ENCODE measurements at regions not wholly inside any gene's neighbourhood (a gene's known extent, or its start where the extent isn't known, plus 50 kb on each side); places are given as distances from the start of the nearest gene placed in this dataset.

- TF ChIP-seq CTCF (IDR thresholded peaks at IDR 0.05; ENCODE audit: insufficient read depth, low read length, severe bottlenecking) = no peak
- DNase-seq (ENCODE audit: low read depth) (no peak), FAIRE-seq (no peak)
- no peaks in the 10 kb centered on the region for H3K36me3 ChIP-seq (ENCODE audit: control insufficient read depth, insufficient read depth, low read length)
- H3K27me3 ChIP-seq (ENCODE audit: control insufficient read depth, insufficient read depth, low read length) = no peaks in the 10 kb centered on the region
- H3K4me3 ChIP-seq (ENCODE audit: low read depth, low read length) = no peak overlapping the region
These were observed 381.0 kb upstream of the IRX4 start for GRCh38 chr5:2263763-2264162.

- no peaks in the 10 kb centered on the region for H3K27me3 ChIP-seq (ENCODE audit: control insufficient read depth, insufficient read depth, low read length)
- FAIRE-seq = no peak
- H3K4me3 ChIP-seq (ENCODE audit: low read depth, low read length) = no peak overlapping the region
- no peak for DNase-seq (ENCODE audit: low read depth)
- no peaks in the 10 kb centered on the region for H3K36me3 ChIP-seq (ENCODE audit: control insufficient read depth, insufficient read depth, low read length)
- TF ChIP-seq CTCF (IDR thresholded peaks at IDR 0.05; ENCODE audit: insufficient read depth, low read length, severe bottlenecking) = no peak
These were observed 379.9 kb upstream of the IRX4 start for GRCh38 chr5:2262620-2263019.

DNA sequence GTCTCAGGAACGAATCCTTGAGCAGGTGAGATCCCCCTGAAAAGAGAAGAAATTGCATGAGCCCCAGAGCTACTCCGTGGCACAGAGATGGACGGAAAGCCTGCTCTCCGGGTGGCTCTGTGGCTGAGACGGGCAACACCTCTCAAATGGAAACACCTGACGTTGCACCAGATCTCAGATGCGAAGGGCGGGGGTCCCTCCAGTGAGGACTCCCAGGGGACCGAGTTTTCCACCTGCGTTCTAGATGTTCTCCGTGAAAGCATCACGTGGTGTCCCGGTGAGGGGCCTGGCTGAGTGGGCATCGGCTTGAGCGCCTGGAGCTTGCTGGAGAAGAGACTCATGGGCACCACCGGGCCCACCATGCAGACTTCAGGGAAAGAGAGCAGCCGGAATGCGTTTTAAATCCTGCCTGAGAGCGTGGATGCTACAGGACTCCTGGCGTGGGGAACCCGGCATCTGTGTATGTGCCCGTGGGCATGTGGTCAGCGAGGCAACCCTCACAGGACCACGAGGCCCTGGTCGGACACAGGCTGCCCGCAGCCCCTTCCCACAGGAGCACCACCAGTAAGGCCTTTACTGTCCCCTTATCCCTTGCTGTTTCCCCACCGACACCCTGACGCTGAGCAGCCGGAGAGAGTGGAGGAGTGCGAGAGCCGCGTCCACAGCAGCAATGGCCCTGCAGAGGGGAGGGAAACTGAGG is 378.4 kb upstream of the IRX4 start:
- TF ChIP-seq CTCF (IDR thresholded peaks at IDR 0.05; ENCODE audit: insufficient read depth, low read length, severe bottlenecking) = no peak
- FAIRE-seq = no peak
- DNase-seq (ENCODE audit: low read depth) = no peak
- no peaks in the 10 kb centered on the region for H3K27me3 ChIP-seq (ENCODE audit: control insufficient read depth, insufficient read depth, low read length)
- no peak overlapping the region for H3K4me3 ChIP-seq (ENCODE audit: low read depth, low read length)
- no peaks in the 10 kb centered on the region for H3K36me3 ChIP-seq (ENCODE audit: control insufficient read depth, insufficient read depth, low read length)

DNA sequence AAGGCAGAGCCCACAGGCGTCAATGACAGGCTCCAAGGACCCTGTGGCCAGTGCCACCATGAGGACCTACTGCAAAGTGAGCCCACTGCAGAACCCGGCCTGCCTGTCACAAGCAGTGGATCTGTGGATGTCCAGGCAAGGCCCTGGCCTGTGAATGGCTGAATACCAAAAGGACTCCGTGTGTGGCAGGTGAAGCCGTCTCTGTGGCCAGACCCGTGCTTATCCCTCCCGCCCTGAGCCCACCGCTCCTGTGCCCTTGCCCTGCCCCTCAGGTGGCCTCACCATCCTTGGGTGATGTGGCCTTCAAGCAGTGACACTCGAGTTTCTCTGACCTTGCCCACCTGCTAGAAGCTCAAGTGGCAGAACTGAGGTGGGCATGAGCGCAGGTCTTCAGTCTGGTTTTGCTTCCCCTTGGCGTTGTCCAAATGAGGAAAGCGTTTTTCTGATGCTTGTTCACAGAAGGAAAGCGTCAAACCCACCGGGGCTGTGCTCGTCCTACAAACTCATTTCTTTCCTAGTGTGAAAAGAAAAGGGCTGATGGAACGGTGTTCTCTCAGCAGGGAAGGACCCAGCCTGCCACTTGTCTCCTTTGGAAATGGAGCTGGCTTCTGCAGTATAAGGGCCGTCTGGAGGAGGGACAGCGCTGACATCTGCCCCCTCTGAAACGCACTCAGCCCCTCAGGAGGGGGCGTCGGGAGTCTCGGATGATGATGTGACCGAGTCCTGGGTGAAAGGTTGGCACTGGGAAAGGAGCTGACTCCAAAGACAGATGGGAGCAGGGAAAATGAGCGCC is 377.7 kb upstream of the IRX4 start:
- no peaks in the 10 kb centered on the region for H3K27me3 ChIP-seq (ENCODE audit: control insufficient read depth, insufficient read depth, low read length)
- TF ChIP-seq CTCF (IDR thresholded peaks at IDR 0.05; ENCODE audit: insufficient read depth, low read length, severe bottlenecking) = no peak
- FAIRE-seq = no peak

DNA sequence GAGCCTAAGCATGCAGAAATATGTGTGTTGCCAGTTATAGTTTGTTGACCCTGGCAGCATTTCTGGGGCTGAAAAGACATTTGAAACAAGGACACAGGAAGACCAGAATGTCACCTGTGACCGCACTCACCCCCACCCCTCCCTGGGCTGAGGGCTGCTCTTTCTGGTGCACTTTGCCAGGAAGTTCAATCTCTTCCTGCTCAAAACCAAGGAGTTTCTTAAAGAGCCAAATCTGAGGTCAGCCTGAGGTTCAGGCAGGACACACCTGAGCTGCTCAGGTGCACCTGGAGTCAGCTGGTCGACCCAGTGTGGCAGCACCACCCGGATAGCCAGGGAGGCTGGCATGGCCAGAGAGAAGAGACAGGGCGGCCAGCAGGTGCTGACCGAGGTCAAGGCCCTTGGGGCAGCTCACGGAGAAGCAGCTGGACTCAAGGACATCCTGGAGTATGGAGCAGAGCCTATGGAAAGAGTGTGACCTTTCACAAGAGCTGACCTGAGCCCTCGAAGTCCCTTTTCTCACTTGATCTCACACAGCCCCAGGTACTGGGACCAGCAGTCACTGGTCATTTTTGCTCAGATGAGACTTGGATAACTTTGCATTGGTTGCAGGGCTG is 376.9 kb upstream of the IRX4 start:
- no peak for TF ChIP-seq CTCF (IDR thresholded peaks at IDR 0.05; ENCODE audit: insufficient read depth, low read length, severe bottlenecking)

More for the DNA sequence above, 377.7 kb upstream of the IRX4 start:
- no peak for DNase-seq (ENCODE audit: low read depth)
- H3K4me3 ChIP-seq (ENCODE audit: low read depth, low read length) = no peak overlapping the region
- no peaks in the 10 kb centered on the region for H3K36me3 ChIP-seq (ENCODE audit: control insufficient read depth, insufficient read depth, low read length)

More for the DNA sequence above, 376.9 kb upstream of the IRX4 start:
- DNase-seq (ENCODE audit: low read depth) = no peak
- H3K4me3 ChIP-seq (ENCODE audit: low read depth, low read length) = no peak overlapping the region
- no peaks in the 10 kb centered on the region for H3K27me3 ChIP-seq (ENCODE audit: control insufficient read depth, insufficient read depth, low read length)
- FAIRE-seq = no peak
- no peaks in the 10 kb centered on the region for H3K36me3 ChIP-seq (ENCODE audit: control insufficient read depth, insufficient read depth, low read length)
